GM12892 (cell line): ENCODE measurements at regions not wholly inside any gene's neighbourhood (a gene's known extent, or its start where the extent isn't known, plus 50 kb on each side); places are given as distances from the start of the nearest gene placed in this dataset.
"Not testable (repeated sequence)": the region's sequence is repeated elsewhere in the genome, so short reads cannot be mapped to it uniquely, and the experiment has no call there.

Experiments
- DNase-seq: peaks from one replicate; pipeline ENCODE4 v3.0.0; 2011; ENCODE audit not compliant: insufficient read length
- FAIRE-seq: peaks from 2 replicates; lab custom pipeline; 2011; peaks lifted over from hg19 to GRCh38; lab: Jason Lieb, UNC
- POLR2A ChIP-seq: IDR thresholded peaks from 2 replicates; pipeline ENCODE4 v1.6.1; 2011; ENCODE audit warnings: low read depth, low read length, control low read depth
- POLR2AphosphoS5 ChIP-seq: IDR thresholded peaks from 2 replicates; pipeline ENCODE4 v1.6.1; 2011; ENCODE audit warnings: low read depth, low read length, control low read depth
- TAF1 ChIP-seq: IDR thresholded peaks from 2 replicates; pipeline ENCODE4 v1.6.1; 2011; ENCODE audit warnings: low read depth, mild to moderate bottlenecking, control low read depth, low read length, borderline replicate concordance

- TF ChIP-seq POLR2A (no peak), TAF1 (no peak), POLR2AphosphoS5 (no peak)
- FAIRE-seq (no peak), DNase-seq (no peak)
Measured at GRCh38 chr5:72600391-72600981, 93.3 kb upstream of the ZNF366 start.

GRCh38 chr5:72599519-72600370 lies 92.5 kb upstream of the ZNF366 start:
- DNase-seq (no peak), FAIRE-seq (no peak)
- TF ChIP-seq POLR2A (no peak), TAF1 (no peak), POLR2AphosphoS5 (no peak)

- no peak for FAIRE-seq
- no peak for DNase-seq
Measured at GRCh38 chr5:72599065-72599433, 91.8 kb upstream of the ZNF366 start.

GRCh38 chr5:72598401-72599064 lies 91.3 kb upstream of the ZNF366 start:
- FAIRE-seq (peak; percentile 9), DNase-seq (no peak)
- TF ChIP-seq POLR2A (no peak), POLR2AphosphoS5 (no peak), TAF1 (no peak)

More at GRCh38 chr5:72599065-72599433, 91.8 kb upstream of the ZNF366 start:
- TF ChIP-seq TAF1: no peak
- no peak for TF ChIP-seq POLR2A
- TF ChIP-seq POLR2AphosphoS5: no peak

GRCh38 chr5:72597456-72597948 lies 90.3 kb upstream of the ZNF366 start:
- DNase-seq (no peak), FAIRE-seq (no peak)
- TF ChIP-seq POLR2A: no peak
- TF ChIP-seq POLR2AphosphoS5: no peak
- TF ChIP-seq TAF1: no peak

GRCh38 chr5:72596956-72597355 lies 89.7 kb upstream of the ZNF366 start:
- TF ChIP-seq POLR2AphosphoS5 (no peak), TAF1 (no peak)
- DNase-seq (no peak), FAIRE-seq (no peak)

GRCh38 chr5:72588640-72589039 lies 81.4 kb upstream of the ZNF366 start:
- DNase-seq: no peak
- no peak for FAIRE-seq
- TF ChIP-seq POLR2AphosphoS5 (no peak), POLR2A (no peak), TAF1 (no peak)

GRCh38 chr5:72587661-72588308 lies 80.6 kb upstream of the ZNF366 start:
- no peak for TF ChIP-seq POLR2AphosphoS5
- TF ChIP-seq TAF1: no peak
- no peak for TF ChIP-seq POLR2A
- DNase-seq: no peak
- FAIRE-seq: peak; percentile 54

GRCh38 chr5:72586788-72587530 lies 79.7 kb upstream of the ZNF366 start:
- TF ChIP-seq POLR2AphosphoS5 (no peak), TAF1 (no peak)
- FAIRE-seq: no peak
- no peak for DNase-seq

- FAIRE-seq (no peak), DNase-seq (no peak)
- TF ChIP-seq TAF1 (no peak), POLR2A (no peak), POLR2AphosphoS5 (no peak)
Measured at GRCh38 chr5:72584466-72584865, 77.3 kb upstream of the ZNF366 start.

GRCh38 chr5:72579290-72579689 lies 72.1 kb upstream of the ZNF366 start:
- not testable (repeated sequence) for FAIRE-seq, DNase-seq
